SU-DHL-6 (cell line): ENCODE measurements at regions not wholly inside any gene's neighbourhood (a gene's known extent, or its start where the extent isn't known, plus 50 kb on each side); places are given as distances from the start of the nearest gene placed in this dataset.

ENCODE experiments used
- CTCF ChIP-seq: fragments of 200-600 bp; sonication (generic); IDR thresholded peaks from one replicate; pipeline ENCODE4 v1.5.1; 2017; ENCODE audit warnings: antibody characterized with exemption, mild to moderate bottlenecking, low read length, moderate library complexity; ENCODE audit not compliant: insufficient read depth, poor library complexity, severe bottlenecking
- EZH2phosphoT487 ChIP-seq: fragments of 200-600 bp; sonication (generic), shearing (Covaris generic); conservative IDR thresholded peaks from 2 replicates; pipeline ENCODE4 v1.6.1; 2018; ENCODE audit warnings: mild to moderate bottlenecking, antibody characterized with exemption, low read length, moderate library complexity, mixed read lengths

GRCh38 chr3:89057398-89057797 is 50.0 kb upstream of the EPHA3 start:
- TF ChIP-seq CTCF (no peak), EZH2phosphoT487 (no peak)
